ENCODE measurements at regions not wholly inside any gene's neighbourhood (a gene's known extent, or its start where the extent isn't known, plus 50 kb on each side); places are given as distances from the start of the nearest gene placed in this dataset.

DNA sequence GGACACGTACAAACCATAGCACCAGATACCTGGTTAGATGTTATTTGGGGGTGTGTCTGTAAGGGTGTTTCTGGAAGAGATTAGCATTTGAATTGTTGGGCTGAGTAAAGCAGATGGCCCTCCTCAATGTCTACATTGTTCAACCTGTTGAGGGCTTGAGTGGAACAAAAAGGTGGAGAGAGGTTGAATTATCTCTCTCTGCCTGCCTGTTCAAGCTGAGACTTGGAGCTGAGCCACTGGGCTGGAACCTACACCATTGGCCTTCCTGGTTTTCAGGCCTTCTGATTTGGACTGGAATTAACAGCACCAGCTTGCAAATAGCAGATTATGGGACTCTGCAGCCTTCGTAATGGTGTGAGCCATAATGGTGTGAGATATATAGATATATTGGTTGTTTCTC lies 71.3 kb upstream of the CORO2B start:
- TF ChIP-seq ZNF274 (IDR thresholded peaks at IDR 0.05; ENCODE audit: low read depth, low read length) (no peak), SUZ12 (IDR thresholded peaks at IDR 0.05; ENCODE audit: extremely low read depth, insufficient read depth, insufficient read length) (no peak), YY1 (IDR thresholded peaks at IDR 0.05; ENCODE audit: insufficient read depth, insufficient read length) (no peak)
- no peaks in the 10 kb centered on the region for H3K9me3 ChIP-seq (ENCODE audit: insufficient read depth, low read length)
- H3K27me3 ChIP-seq (ENCODE audit: insufficient read depth, insufficient read length), result no peaks in the 10 kb centered on the region
- H3K4me1 ChIP-seq (ENCODE audit: insufficient read depth, insufficient read length), result no peaks in the 10 kb centered on the region
- H3K9ac ChIP-seq (ENCODE audit: insufficient read length, low read depth), result no peak overlapping the region
- no peaks in the 10 kb centered on the region for H3K36me3 ChIP-seq (ENCODE audit: insufficient read depth, insufficient read length, low read length)
- peak; percentile 62 for DNase-seq (ENCODE audit: low read depth, low spot score)
- H3K4me3 ChIP-seq (ENCODE audit: insufficient read length, low read depth), result no peak overlapping the region

DNA sequence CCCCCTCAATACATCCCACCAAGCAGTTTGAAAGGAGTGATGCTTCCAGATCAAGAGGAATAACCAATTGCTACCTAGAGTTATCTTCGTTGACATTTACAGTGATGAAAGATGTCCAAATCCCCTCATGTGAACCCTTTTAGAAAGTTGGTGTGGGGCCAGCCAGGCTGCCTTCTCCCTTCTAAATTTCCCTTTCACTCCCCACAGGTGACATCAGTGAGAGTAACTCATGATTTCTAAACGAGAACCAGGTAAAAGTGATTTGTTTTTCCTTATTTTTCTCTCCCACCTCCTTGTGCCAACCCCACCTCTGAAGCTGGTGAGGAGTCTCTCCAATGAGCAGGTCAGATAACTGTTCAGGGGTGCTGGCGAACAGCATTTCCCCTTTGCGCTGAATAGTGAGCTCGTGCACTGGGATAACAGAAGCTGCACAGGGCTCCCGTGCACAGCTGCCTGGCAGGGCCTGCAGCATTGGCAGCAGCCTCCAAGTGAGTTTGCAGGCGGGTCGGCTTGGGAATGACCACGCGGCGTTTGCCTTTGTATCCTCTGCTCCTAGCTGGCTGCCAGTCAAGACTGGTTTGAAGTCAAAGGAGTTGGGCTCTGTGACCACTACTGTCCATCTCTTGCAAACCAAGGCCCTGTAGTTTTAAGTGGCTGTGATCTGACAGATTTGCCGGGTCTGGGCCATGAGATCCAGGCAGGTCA lies 70.2 kb upstream of the CORO2B start:
- Histone ChIP-seq H3K9me3 (ENCODE audit: insufficient read depth, low read length) (peaks cover 6% of the 10 kb centered on the region; the same call in 1 of the 2 replicates), H3K36me3 (ENCODE audit: insufficient read depth, insufficient read length, low read length) (no peaks in the 10 kb centered on the region), H3K27me3 (ENCODE audit: insufficient read depth, insufficient read length) (no peaks in the 10 kb centered on the region), H3K4me3 (ENCODE audit: insufficient read length, low read depth) (no peak overlapping the region), H3K9ac (ENCODE audit: insufficient read length, low read depth) (no peak overlapping the region), H3K4me1 (ENCODE audit: insufficient read depth, insufficient read length) (no peaks in the 10 kb centered on the region)
- TF ChIP-seq SUZ12 (IDR thresholded peaks at IDR 0.05; ENCODE audit: extremely low read depth, insufficient read depth, insufficient read length), result no peak
- no peak for TF ChIP-seq YY1 (IDR thresholded peaks at IDR 0.05; ENCODE audit: insufficient read depth, insufficient read length)
- no peak for TF ChIP-seq ZNF274 (IDR thresholded peaks at IDR 0.05; ENCODE audit: low read depth, low read length)
- no peak for DNase-seq (ENCODE audit: low read depth, low spot score)

DNA sequence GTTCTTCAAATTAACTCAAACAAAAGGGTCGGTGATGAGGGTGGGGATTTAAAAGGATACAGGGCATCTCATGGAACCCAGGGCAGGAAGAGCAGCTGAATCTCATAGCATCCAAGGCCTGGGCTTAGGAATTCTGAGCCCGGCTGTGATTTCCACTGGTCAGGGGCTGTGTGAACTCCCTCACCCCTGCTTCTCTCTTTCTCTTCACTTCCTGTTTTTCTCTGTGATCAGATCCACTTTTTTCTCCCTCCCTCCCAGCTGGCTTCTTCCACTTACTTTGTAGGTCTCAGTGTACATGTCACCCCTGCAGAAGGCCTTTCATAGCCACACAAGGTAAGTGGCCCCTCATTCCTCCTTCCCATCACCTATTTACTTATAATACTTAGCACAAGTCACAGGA lies 68.2 kb upstream of the CORO2B start:
- no peak overlapping the region for H3K9ac ChIP-seq (ENCODE audit: insufficient read length, low read depth)
- H3K36me3 ChIP-seq (ENCODE audit: insufficient read depth, insufficient read length, low read length), result no peaks in the 10 kb centered on the region
- H3K4me3 ChIP-seq (ENCODE audit: insufficient read length, low read depth), result no peak overlapping the region
- H3K4me1 ChIP-seq (ENCODE audit: insufficient read depth, insufficient read length), result no peaks in the 10 kb centered on the region
- TF ChIP-seq YY1 (IDR thresholded peaks at IDR 0.05; ENCODE audit: insufficient read depth, insufficient read length), result no peak
- TF ChIP-seq ZNF274 (IDR thresholded peaks at IDR 0.05; ENCODE audit: low read depth, low read length), result no peak
- TF ChIP-seq SUZ12 (IDR thresholded peaks at IDR 0.05; ENCODE audit: extremely low read depth, insufficient read depth, insufficient read length), result no peak
- H3K9me3 ChIP-seq (ENCODE audit: insufficient read depth, low read length), result peaks cover 12% of the 10 kb centered on the region; the same call in 1 of the 2 replicates
- no peaks in the 10 kb centered on the region for H3K27me3 ChIP-seq (ENCODE audit: insufficient read depth, insufficient read length)
- DNase-seq (ENCODE audit: low read depth, low spot score), result no peak

DNA sequence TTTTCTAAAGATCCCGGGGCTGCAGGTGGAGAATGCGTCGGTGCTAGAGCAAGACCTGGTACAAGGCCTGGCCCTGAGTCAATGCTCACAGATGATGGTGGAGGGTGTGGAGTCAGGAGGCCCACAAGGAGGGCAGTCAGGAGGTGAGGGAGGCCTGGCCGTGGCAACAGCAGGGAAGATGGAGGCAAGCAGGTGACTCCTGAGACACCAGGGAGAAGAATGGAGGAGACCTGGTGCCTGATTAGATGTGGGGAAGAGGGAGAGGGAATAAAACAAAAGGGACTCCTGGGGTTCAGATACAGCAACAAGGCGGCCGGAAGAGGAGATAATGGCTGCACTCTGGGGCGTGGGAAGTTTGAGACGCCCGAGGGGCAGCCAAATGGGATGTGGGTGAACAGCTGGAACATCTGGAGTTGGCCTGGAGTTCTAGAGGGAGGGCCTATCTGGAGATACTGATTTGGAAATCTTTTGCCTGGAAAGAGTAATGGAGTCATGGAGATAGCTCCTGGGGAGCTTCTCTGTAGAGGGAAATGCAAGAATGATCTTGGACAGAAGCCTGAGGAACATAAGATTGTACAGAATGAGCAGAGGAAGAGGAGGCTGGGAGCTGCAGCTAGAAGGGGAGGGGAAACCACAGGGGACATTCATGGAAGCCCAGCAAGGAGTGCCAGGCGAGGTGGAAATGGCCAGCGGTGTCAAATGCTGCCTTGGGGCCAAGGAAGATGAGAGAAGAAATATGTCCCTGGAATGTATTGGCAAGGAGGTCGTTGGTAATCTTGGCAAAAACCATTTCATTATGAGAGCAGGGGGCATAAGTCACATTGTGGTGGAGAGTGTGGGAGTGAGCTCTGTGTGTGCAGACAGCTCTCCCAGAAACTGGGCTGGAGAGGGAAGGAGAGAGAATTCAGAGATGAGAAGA lies 67.5 kb upstream of the CORO2B start:
- TF ChIP-seq ZNF274 (IDR thresholded peaks at IDR 0.05; ENCODE audit: low read depth, low read length) (no peak), SUZ12 (IDR thresholded peaks at IDR 0.05; ENCODE audit: extremely low read depth, insufficient read depth, insufficient read length) (no peak), YY1 (IDR thresholded peaks at IDR 0.05; ENCODE audit: insufficient read depth, insufficient read length) (no peak)
- H3K9ac ChIP-seq (ENCODE audit: insufficient read length, low read depth), result no peak overlapping the region
- DNase-seq (ENCODE audit: low read depth, low spot score), result no peak
- no peaks in the 10 kb centered on the region for H3K27me3 ChIP-seq (ENCODE audit: insufficient read depth, insufficient read length)
- H3K4me3 ChIP-seq (ENCODE audit: insufficient read length, low read depth), result no peak overlapping the region
- H3K4me1 ChIP-seq (ENCODE audit: insufficient read depth, insufficient read length), result no peaks in the 10 kb centered on the region
- no peaks in the 10 kb centered on the region for H3K36me3 ChIP-seq (ENCODE audit: insufficient read depth, insufficient read length, low read length)
- H3K9me3 ChIP-seq (ENCODE audit: insufficient read depth, low read length), result peaks cover 12% of the 10 kb centered on the region; the same call in 1 of the 2 replicates

DNA sequence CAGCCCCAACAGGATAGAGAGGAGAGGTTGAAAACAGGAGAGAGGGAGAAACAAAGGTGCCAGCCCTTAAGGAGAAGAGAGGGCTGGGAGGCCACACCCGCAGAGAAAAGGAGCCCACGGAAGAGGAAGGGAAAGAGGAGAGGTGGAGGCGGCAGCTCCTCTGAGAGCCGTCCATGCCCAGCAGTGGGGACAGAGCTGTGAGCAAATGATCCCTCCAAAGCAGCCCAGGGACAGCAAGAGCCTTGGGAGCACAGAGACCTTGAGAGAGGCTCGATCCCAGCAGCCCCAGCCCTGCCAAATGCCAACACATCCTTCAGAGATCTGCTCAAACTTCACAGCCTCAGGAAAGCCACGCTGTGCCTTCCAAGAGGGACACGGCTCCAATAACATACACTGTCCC lies 66.7 kb upstream of the CORO2B start:
- TF ChIP-seq ZNF274 (IDR thresholded peaks at IDR 0.05; ENCODE audit: low read depth, low read length), result no peak
- Histone ChIP-seq H3K9ac (ENCODE audit: insufficient read length, low read depth) (no peak overlapping the region), H3K36me3 (ENCODE audit: insufficient read depth, insufficient read length, low read length) (no peaks in the 10 kb centered on the region), H3K27me3 (ENCODE audit: insufficient read depth, insufficient read length) (no peaks in the 10 kb centered on the region), H3K4me1 (ENCODE audit: insufficient read depth, insufficient read length) (peaks cover 1% of the 10 kb centered on the region), H3K4me3 (ENCODE audit: insufficient read length, low read depth) (no peak overlapping the region), H3K9me3 (ENCODE audit: insufficient read depth, low read length) (peaks cover 12% of the 10 kb centered on the region; the same call in 1 of the 2 replicates)
- no peak for DNase-seq (ENCODE audit: low read depth, low spot score)

DNA sequence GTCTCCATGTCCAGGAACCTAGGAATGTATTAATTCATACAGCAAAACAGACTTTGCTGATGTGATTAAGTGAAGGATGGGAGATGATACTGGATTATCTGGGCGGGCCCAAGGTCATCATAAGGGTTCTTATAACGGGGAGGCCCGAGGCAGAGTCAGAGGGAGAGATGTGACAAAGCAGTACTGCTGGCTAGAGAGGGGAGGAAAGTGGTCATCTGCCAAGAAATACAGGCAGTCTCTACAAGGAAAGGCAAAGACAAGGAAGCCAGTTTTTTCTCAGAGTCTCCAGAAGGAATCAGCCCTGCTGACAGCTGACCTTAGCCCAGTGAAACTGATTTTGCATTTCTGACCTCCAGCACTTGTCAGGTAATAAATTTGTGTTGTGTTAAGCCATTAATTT lies 66.2 kb upstream of the CORO2B start:
- TF ChIP-seq YY1 (IDR thresholded peaks at IDR 0.05; ENCODE audit: insufficient read depth, insufficient read length) (no peak), ZNF274 (IDR thresholded peaks at IDR 0.05; ENCODE audit: low read depth, low read length) (no peak), SUZ12 (IDR thresholded peaks at IDR 0.05; ENCODE audit: extremely low read depth, insufficient read depth, insufficient read length) (no peak)
- Histone ChIP-seq H3K36me3 (ENCODE audit: insufficient read depth, insufficient read length, low read length) (no peaks in the 10 kb centered on the region), H3K4me3 (ENCODE audit: insufficient read length, low read depth) (no peak overlapping the region), H3K9me3 (ENCODE audit: insufficient read depth, low read length) (peaks cover 12% of the 10 kb centered on the region; the same call in 1 of the 2 replicates), H3K27me3 (ENCODE audit: insufficient read depth, insufficient read length) (no peaks in the 10 kb centered on the region), H3K4me1 (ENCODE audit: insufficient read depth, insufficient read length) (peaks cover 3% of the 10 kb centered on the region), H3K9ac (ENCODE audit: insufficient read length, low read depth) (no peak overlapping the region)
- DNase-seq (ENCODE audit: low read depth, low spot score), result no peak

Measured in NT2/D1 (cell line).